HT1080 (cell line): ENCODE measurements at regions not wholly inside any gene's neighbourhood (a gene's known extent, or its start where the extent isn't known, plus 50 kb on each side); places are given as distances from the start of the nearest gene placed in this dataset.

Experiments
- DNase-seq: peaks from one replicate; pipeline ENCODE4 v3.0.0-alpha.2; 2015; ENCODE audit warnings: low read depth

DNA sequence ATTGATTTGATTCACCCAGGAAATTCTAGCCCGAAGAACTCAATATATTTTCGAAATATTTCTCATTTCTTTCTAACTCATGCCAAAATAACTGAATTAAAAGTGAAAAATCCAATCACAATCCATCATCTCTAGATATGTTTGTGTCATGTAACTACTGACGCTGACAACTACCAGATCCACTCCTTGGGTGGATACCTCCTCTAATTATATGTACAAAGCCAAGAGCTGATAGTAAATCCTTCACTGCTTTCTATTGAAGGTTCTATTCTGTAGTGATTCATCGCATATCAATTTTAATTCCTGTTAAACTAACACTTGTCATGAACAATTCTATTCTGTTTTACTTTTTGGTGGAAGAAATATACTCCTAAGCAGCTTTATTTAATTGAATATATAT, 1056.6 kb upstream of the NXPH2 start:
- DNase-seq, result no peak

DNA sequence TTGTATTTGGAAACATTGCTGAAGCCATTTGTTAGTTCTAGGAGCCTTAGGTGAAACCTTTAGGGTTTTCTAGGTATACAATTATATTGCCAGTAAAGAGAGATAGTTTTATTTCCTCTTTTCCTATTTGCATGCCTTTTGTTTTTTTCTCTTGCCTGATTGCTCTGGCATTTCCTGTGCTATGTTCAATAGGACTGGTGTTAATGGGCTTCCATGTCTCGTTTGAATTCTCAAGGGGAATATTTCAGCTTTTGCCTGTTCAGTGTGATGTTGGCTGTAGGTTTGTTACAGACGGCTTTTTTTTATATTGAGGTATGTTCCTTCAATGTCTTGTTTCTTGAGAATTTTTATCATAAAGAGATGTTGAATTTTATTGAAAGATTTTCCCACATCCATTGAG, 1054.9 kb upstream of the NXPH2 start:
- DNase-seq, result no peak

- DNase-seq, result no peak
Observed at GRCh38 chr2:139828011-139828410, 1047.8 kb upstream of the NXPH2 start.

GRCh38 chr2:139825726-139826125, 1045.5 kb upstream of the NXPH2 start:
- peak; percentile 7 for DNase-seq

DNA sequence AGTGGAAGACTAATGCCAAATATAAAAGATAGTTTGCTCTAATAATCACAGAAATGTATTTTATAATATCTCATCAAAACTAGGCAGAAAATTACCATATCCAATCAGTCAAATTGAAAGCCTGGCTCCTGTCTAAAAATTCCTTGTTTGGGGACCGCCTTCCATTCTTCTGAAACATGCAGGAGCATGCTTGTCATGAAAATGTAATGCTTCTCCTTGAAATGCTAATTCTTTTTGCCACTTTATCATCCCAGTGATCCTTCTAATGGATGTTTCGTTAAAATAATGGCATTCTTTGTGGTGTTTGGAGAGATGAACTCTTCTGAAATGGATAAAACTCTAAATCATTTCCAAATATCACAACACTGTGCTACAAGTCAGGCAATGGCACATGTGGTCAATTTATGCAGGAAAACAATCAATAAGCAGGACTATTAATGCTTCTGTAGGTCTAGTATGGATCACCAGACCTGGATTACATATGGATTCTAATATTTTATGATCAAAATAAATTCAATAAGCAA, 1039.1 kb upstream of the NXPH2 start:
- DNase-seq, result no peak

DNA sequence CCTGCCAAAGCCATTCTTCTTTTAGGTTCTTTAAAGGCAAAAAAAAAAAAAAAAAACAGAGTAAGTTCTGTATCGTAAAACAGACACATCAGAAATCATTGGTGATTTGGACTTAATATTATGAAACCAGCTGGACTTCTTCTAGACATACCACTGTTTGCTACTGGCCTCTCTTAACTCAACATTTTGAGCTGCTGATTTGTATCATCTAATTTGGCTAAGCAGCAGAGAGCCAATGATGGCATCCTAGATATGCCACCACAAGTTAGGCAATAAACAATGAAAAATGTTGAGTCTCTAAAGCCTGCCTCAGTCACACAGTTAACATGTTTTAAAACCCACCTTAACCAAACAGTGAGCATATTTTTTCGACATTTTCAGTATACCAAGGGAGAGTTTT, 1034.3 kb upstream of the NXPH2 start:
- DNase-seq, result no peak

- no peak for DNase-seq
Observed at GRCh38 chr2:139813340-139813739, 1033.2 kb upstream of the NXPH2 start.

DNA sequence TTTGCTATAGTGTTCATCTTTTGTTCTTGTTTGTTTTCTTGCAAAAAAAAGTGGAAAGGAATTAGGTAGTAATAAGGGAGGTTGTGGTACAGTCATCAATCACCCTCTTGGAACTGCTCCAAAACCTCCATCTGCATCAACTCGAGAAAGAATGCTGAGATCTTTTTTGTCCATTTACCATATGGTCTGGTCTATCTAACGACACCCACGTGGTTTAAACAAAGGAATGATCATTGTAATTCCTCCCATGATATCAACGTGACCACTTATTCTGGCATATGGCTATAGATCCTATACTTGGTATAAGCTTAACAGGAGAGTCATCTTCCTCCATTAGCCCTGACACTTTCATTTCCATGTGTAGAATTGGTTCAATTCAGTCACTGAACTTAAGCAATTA, 1025.3 kb upstream of the NXPH2 start:
- DNase-seq, result no peak

DNA sequence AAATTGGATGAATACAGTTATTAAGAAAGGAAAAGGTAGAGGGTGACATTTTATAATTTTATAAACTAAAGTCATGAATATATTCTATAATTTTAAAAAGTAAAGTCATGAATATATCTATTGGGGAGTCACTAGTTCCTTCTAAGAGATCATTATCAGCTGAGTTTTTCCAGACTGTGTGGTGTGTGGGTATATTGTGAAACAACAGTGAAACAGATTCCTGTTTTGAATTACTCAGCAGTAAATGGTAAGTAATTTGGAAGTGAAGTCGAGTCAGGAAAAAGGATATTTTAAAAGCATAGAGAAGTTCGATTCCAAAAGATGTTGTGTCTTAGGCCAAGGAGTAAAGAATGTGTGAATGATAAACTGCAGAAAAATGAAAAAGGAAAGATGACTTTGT, 1018.2 kb upstream of the NXPH2 start:
- DNase-seq, result no peak

DNA sequence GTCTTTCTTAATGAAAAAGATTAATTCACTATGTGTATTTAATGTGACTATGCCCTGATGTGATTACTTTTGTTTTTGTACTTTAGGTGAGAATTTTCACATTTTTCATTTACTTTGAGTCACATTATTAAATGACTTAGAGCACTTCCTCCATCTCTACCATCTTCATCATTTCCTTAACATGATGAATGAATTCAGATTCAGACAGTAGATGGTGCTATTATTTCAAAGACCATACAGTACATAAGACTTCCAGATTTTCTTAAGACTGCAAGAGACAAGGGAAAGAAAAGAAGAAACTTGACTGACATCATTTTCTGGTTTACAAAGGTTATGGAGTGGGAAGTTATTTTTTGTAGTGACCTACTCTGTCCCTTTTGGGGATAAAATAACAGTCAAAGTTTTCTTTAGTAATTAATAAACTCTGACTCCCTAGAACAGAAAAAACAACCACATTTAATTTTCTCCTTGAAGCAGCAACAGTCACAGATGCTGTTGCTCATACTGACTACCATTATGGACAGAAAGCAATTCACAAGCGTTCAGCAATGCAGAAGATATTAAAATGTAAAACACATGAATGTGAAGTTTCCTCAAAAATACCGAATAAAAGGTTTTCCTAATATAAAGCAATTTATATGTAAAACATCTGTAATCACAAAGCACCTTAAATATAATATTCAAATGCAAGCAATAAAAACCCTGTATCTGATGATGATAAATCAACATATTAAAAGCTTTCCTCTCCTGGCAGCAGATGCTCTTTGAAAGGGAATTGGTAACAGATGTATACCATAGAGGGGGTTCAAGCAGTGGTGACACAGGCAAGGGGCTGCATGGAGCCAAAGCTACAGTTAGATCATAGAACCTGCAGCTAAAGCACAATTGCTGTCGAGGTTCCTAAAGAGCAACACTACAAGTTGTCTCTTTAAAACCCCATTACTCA, 1010.9 kb upstream of the NXPH2 start:
- peak; percentile 47 for DNase-seq

- no peak for DNase-seq
Observed at GRCh38 chr2:139790136-139790535, 1009.9 kb upstream of the NXPH2 start.

DNA sequence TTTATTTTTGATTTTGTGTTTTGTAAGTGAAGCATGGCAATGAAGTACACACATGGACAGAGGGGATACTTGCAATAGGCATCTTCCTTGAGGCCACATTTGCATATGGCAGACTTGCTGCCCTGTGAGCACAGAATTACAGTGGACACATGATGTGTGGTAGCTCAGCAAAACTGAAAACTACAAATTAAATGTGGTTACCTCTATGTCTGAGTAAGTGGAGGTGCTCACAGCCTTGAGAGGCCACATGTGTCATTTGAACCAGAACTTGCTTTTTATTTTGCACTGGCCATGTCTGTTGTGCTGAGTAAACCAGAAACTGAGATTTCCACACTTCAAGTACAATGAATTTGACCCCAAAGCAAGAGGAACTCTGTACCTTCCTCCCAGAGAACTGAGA, 998.5 kb upstream of the NXPH2 start:
- DNase-seq, result no peak

- no peak for DNase-seq
Observed at GRCh38 chr2:139773720-139774277, 993.6 kb upstream of the NXPH2 start.

DNA sequence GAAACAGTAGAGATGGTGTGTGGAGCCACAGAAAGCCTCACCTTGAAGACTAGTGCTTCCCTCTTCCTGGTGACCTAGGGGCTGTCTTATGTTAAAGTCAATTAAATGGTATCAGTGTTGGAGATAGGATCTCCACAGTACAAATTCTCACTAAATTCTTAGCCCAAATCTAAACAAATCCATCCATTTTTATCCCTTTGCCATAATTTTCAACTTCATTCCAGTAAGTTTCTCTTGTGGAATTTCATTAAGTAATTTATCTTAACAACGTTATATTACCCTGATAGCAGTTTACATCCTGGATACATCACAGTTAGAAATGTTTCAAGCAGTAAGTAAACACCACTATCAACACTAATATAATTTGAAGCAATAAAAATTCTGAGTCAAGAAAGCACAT, 989.4 kb upstream of the NXPH2 start:
- no peak for DNase-seq

GRCh38 chr2:139763705-139764104, 983.5 kb upstream of the NXPH2 start:
- DNase-seq, result no peak

DNA sequence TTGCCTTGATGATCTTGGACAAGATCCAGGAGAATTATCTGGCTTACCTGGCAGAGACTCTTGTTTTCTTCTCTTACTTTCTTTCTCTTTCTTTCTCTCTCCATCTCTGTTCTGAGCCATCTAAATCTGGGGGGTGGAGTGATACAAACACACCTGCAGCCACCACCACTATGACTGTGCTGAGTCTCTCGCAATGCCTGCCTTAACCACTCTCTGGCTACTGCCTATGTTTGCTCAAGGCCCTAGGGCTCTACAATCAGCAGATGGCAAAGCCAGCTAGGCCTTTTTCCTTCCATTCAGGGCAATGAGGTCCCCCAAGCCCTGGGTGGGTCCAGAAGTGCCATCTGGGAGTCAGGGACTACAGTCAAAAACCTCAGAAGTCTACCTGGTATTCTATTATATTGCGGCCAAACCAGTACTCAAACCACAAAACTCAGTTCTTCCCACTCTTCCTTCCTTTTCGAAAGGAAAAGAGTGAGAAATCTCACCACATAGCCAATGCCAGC, 978.9 kb upstream of the NXPH2 start:
- no peak for DNase-seq

DNA sequence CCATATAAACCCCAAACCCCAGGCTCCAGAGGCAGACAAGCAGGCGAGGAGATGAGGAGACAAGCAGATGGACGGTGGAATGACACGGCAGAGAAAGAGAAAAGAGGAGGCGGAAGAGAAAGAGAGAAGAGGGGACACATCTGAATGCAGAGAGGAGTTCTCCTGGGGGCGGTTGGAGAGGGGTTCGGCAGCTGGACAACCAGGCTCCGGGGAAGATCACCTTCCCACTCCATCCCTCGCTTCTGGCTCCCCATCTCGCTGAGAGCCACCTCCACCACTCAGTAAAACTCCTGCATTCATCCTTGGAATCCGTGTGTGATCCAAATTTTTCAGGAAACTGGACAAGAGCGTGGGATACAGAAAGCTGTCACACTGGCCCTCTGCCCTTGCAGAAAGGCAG, 966.7 kb upstream of the NXPH2 start:
- no peak for DNase-seq

- DNase-seq, result no peak
Observed at GRCh38 chr2:139744273-139744672, 964.1 kb upstream of the NXPH2 start.

- DNase-seq, result no peak
Observed at GRCh38 chr2:139742216-139743172, 962.3 kb upstream of the NXPH2 start.

DNA sequence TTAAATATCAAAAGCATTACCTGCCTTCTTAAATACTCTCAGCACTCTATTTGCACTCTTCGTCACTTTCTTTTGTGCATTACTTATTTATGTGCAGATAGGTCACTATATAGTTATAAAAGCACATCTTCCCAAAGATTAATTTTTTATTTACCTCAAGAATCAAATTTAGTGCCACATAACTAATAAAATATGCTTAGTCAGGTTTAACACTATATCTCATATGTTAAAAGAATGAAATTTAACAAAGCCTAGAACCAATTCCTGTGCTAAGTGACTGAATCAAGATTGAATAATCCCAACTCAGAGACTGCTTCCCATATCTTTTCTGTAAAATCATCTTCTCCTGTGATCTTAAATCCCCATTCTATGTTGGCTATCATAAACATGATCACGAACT, 957.5 kb upstream of the NXPH2 start:
- DNase-seq, result no peak

- DNase-seq, result no peak
Observed at GRCh38 chr2:139730197-139730596, 950.0 kb upstream of the NXPH2 start.
